Iris pigment epithelial cell (primary cell): ENCODE measurements at regions not wholly inside any gene's neighbourhood (a gene's known extent, or its start where the extent isn't known, plus 50 kb on each side); places are given as distances from the start of the nearest gene placed in this dataset.
"Not testable (repeated sequence)": the region's sequence is repeated elsewhere in the genome, so short reads cannot be mapped to it uniquely, and the experiment has no call there.

Experiments
- DNase-seq: peaks from one replicate; pipeline ENCODE4 v3.0.0-alpha.2; 2011; ENCODE audit warnings: low read depth

DNA sequence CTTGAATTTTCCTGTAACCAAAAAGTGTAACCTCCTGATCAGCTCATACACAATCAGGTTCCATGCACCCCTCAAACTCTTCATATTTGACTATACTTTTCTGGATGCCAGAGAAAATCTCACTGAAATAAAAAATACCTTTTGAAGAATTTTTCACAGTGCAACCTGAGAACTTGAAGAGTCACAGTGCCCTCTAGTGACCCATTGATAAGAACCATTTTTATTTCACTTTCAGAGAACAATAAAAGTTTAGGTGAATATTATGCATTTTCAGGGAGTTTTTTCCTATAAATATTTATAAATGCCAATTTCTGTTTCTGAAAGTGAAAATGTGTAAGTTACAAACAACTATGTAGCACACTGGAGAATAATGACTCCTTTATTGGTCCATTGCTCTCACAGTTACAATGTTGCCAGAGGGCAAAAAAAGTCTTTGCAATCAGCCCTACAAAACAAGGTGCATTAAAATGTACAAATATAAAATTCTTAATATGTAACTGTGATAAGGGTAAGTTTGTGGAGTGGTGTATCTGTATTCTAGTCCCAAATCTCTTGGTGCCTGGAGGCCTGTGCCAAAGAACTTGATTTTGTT is 153.6 kb upstream of the INTU start:
- peak; percentile 37 for DNase-seq

DNA sequence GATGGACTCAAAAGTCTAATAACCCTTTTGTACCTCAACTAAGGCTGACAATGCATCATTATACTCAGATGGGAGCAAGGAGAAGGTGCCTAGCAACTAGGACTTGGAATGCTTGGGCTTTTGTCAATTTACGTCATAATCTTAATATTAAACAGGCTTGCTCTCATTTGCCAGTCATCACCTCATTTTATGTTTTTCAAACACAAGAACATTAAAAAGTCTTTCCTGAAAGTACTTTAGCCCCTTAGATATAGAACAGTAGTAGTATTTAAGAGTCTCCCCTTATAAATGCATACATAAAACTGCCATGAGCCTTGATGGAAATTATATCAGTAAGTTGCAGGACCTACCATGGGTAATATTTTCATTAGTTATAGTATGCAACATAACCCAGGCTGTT is 150.7 kb upstream of the INTU start:
- DNase-seq = no peak

DNA sequence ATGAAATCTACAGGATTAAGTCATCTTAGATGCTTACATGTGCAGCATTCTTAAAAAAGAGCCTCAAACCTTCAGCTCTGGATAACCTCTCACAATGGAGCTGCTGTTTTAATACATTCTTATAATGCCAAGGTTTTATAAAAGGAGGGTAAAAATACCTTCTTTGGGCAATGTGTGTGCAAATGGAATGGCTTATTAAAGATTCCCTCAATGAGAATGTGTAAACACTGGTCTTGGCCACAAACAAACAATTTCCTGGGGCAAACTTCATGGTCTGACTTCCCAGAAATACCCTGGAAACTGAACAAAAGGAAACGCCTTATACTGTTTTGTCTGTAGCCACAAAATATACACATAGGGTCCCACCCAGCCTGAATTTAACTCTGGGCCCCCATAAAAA is 148.6 kb upstream of the INTU start:
- DNase-seq = no peak

DNA sequence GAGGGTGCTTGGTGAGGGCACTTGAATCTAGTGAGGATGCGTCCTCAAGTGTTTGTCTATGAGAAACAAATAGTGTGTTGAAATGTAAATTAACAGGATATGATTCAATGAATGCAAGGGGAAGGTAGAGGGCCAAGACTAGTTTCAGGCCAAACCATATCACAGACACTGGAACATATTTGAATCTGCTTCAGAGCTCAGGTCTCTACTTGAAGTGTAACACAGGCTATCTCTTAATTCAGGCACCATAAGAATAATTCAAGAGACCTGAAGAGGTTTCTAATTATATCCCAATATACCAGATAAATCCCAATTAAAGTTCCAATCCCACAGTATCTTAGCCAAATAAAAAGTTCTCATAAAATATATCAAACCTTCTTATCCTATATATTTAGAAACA is 146.5 kb upstream of the INTU start:
- no peak for DNase-seq

- no peak for DNase-seq
Measured at GRCh38 chr4:127491571-127491970, 141.2 kb upstream of the INTU start.

- DNase-seq = not testable (repeated sequence)
Measured at GRCh38 chr4:127496875-127497274, 135.9 kb upstream of the INTU start.

DNA sequence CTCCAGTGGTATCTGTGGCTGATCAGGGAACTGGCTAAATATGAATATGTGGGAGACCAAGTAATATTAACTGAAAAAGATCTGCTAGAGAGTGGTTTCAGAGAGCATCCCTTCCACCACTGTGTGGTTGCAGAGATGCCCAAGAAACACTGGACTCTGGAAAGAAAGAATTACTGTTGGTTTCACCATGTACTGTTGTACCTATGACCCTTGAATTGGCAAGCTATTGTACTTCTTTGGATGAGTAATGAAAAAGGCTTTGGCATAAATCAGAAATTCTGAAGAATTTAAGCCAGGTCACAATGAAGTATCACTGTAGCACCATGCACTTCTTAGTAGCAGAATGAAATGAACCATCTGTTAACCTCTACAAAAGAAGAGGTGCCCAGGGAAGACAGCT is 134.4 kb upstream of the INTU start:
- DNase-seq = no peak

DNA sequence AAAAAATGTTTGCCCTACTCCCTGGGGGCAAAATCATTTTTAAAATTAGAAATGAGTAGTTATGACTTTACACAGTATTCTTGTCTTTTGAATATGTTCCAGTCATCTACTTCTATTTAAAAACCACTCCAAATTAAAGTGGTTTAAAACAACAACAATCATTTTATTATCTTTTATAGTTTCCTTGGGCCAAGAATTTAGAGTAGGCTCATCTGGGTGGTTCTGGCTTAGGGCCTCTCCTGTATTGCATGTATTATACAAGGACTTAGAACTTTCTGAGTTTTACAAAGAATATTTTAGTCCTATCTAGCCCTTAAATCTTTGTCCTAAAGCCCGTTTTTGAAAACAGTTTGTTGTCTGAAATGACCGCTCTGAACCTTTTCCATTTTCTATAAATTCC is 132.5 kb upstream of the INTU start:
- no peak for DNase-seq

DNA sequence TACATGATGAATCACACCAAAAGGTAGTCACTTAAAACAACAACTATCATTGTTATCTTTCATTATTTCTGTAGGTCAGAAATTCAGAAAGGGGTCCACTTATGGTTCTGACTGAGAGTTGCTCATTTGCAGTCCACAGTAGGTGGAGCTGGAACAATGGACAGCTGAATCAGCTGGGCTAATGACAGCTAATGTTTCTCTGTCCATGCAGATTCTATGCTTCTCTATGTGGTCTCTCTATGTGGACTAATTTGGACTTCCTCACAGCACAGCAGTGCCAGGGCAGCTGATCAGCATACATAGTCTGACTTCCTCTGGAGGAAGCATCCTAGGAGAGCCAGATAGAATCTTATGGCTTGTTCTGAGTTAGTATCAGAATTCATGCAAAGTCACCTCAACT is 131.7 kb upstream of the INTU start:
- peak; percentile 12 for DNase-seq

GRCh38 chr4:127503111-127503510 is 129.6 kb upstream of the INTU start:
- no peak for DNase-seq

DNA sequence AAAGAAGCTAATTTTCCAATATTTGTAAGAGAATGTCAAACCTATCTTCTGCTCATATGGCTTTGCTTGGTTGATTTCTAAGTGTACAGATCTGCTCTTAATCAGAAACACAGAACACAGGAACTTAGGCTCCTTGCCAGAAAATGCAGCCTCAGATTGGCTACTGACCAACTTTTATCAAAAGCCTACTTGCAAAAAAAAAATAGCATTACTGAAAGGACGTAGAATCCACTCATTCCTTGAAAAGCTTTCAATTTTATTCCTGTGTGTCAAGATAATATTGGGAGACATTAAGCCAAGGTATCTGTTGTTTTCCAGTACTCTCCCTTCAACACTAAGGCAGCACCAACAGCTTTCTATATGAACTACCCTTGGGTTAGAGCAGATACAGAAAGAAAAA is 127.6 kb upstream of the INTU start:
- DNase-seq = peak; percentile 83

- no peak for DNase-seq
Measured at GRCh38 chr4:127506283-127506682, 126.5 kb upstream of the INTU start.

DNA sequence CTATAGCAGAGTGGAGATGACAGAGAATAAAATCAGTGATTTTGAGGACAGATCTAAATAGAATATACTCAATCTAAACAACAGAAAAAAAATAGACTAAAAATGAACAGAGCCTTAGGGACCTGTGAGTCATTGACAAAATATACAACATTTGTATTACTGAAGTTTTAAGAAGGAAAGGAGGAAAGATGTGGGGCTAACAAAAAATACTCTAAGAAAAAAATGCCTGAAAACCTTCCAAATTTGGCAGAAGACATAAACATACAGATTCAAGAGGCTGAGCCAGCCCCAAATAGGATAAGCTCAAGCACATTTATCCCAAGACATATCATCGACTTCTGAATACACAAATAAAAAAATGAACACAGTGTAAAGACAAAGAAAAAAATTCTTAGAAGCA is 123.6 kb upstream of the INTU start:
- DNase-seq = no peak

- DNase-seq = not testable (repeated sequence)
Measured at GRCh38 chr4:127512672-127513071, 120.1 kb upstream of the INTU start.

DNA sequence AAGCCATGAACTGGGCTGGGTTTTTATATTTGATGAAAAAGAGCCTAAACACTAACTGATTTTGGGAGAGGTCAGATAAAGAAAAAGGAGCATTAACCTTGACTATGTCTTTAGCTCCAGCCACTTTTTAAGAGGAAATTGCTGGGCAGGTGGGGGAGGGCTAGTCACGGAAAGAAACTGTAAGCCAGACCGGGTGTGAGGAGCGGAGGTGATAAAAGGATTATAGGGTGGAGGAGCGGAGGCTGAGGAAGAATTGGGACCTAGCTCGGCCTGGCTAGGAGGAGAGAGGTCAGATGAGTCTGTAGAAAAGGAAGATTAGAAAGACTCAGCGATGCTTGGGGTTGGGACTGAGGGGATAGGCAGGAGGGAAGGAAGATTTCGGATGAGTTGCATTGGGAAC is 117.5 kb upstream of the INTU start:
- not testable (repeated sequence) for DNase-seq

DNA sequence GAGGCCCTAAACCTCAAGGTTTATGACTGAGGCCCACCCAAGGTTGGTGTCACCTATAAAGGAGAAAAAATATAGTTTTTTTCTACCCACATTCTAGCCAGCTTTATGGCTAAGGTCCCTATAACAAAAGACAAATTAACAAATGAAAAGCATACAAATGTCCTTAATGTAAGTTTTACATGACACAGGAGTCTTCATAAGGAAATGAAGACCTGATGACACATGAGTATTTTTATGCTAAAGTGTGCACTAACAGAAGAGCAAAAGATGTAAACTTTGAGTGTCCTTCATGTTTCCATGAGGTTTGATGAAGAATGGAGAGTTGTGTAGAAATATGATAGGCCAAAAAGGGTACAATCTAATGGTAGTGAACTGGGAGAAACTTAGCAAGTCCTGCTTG is 114.7 kb upstream of the INTU start:
- no peak for DNase-seq

- no peak for DNase-seq
Measured at GRCh38 chr4:127521463-127521862, 111.3 kb upstream of the INTU start.

DNA sequence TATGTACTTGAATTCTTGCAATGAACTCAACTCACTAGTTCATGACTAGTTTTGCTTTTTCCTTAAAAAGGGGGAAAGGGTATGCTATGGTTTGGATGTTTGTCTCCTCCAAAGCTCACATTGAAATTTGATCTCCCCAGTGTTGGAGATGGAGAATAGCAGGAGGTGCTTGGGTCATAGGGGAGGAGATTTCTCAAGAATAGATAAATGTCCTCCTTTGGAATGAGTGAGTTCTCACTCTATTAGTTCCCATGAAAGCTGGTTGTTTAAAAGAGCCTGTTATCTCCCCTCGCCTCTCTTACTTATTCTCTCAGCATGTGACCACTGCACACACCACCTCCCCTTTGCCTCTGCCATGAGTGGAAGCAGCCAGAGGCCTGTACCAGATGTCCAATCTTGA is 109.4 kb upstream of the INTU start:
- no peak for DNase-seq

DNA sequence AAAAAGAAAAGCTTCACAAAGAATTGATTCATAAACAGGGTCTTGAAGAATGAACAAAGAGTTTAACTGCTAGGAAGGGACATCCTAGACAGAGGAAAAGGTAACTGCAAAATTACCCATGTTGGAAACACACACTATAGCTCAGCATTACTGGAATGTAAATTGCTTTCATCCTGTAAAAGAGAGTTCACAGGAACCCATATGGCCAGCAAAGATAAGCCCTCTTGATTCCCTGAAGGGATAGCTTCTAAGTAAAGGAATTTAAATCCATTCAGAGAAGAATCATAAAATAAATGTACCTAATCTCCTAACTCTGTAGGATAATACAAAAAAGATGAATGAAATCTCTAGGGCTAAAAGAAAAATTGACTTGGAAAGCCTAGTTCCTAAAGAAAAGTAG is 107.1 kb upstream of the INTU start:
- DNase-seq = no peak

- DNase-seq = no peak
Measured at GRCh38 chr4:127528302-127528701, 104.5 kb upstream of the INTU start.

- not testable (repeated sequence) for DNase-seq
Measured at GRCh38 chr4:127529879-127530278, 102.9 kb upstream of the INTU start.

DNA sequence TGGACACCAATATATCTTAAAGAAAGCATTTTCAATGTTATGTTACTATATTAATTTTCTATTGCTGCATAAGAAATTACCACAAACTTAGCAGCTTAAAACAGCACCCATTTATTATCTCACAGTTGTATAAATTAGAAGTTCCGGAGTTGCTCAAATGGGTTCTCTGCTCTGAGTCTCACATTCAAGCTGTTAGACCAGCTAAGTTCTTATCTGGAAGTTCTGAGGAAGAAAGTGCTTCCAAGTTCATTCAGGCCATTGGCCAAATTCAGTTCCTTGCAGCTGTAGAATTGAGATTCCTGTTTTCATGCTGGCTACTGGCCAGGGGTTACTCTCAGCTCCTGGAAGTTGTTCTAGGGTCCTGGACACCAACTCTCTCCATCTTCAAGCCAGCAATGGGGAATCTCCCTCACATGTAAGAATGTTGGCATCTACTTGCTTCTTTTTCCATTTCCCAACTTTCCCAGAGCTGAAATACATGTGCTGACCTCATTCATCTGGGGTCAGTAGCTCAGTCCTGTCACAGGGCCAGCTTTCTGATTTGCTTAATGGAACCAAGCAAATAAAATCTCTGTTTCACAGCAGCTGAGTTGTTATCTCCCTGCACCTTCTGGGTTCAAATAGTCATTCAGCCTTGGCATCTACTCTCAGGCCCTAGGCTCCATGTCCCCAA is 99.6 kb upstream of the INTU start:
- peak; percentile 28 for DNase-seq

DNA sequence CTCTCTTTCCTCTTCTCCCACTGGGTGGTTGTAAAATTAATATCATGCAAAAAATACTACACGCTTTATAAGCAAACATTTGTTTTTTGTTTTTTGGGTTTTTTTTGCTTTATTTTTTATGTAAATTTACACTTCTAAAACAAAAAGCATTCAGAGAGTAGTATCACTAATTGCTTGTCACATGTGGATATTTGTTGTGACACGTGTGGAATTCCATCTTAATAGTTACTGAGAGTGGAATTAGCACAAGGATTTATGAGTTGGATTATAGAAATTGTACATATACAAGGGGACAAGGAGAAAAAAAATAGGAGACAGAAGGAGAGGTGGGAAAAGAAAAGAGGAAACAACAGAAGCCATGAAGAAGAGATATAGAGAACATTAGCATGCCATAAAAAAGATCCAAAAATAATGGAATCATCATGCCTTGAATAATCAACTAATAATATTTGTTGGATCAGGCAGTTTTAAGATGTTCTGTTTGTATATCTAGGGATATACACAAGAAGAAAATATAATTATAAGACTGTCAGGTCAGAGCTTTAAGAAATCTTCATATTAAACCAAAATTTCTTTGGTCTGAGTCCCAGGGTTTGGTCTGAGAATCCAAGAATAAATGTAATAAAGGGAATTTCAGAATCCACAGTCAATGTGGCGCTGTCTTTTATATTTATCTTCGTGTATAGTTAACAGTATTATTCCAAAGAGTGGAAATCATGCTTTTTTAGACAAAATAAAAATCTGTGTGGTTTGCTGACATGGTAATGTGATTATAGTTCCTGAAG is 98.5 kb upstream of the INTU start:
- DNase-seq = no peak
